Skeletal muscle satellite cell (primary cell): ENCODE measurements at regions not wholly inside any gene's neighbourhood (a gene's known extent, or its start where the extent isn't known, plus 50 kb on each side); places are given as distances from the start of the nearest gene placed in this dataset.
A peak's percentile ranks its signal among the peaks of the same experiment; 100 is the strongest.
"Not testable (repeated sequence)": the region's sequence is repeated elsewhere in the genome, so short reads cannot be mapped to it uniquely, and the experiment has no call there.

ENCODE experiments used
- H3K27me3 ChIP-seq: 2 replicates; pipeline ENCODE4 v1.7.0; 2013; ENCODE audit warnings: low read length; ENCODE audit not compliant: control insufficient read depth, insufficient read depth
- H3K36me3 ChIP-seq: 2 replicates; pipeline ENCODE4 v1.7.0; 2013; ENCODE audit warnings: mild to moderate bottlenecking, control low read depth, low read length; ENCODE audit not compliant: insufficient read depth
- H3K4me1 ChIP-seq: 2 replicates; pipeline ENCODE4 v1.7.0; 2013; ENCODE audit warnings: low read length; ENCODE audit not compliant: control insufficient read depth, insufficient read depth
- H3K4me2 ChIP-seq: 2 replicates; pipeline ENCODE4 v1.7.0; 2013; ENCODE audit warnings: mild to moderate bottlenecking, low read length
- H3K4me3 ChIP-seq: 2 replicates; pipeline ENCODE4 v1.7.0; 2013; ENCODE audit warnings: low read length
- H3K9ac ChIP-seq: 2 replicates; pipeline ENCODE4 v1.7.0; 2013; ENCODE audit warnings: mild to moderate bottlenecking, low read depth, low read length, moderate library complexity
- H3K9me3 ChIP-seq: replicated peaks from 2 replicates; pipeline ENCODE4 v1.7.0; 2013; ENCODE audit warnings: mild to moderate bottlenecking, control low read depth, low read length

DNA sequence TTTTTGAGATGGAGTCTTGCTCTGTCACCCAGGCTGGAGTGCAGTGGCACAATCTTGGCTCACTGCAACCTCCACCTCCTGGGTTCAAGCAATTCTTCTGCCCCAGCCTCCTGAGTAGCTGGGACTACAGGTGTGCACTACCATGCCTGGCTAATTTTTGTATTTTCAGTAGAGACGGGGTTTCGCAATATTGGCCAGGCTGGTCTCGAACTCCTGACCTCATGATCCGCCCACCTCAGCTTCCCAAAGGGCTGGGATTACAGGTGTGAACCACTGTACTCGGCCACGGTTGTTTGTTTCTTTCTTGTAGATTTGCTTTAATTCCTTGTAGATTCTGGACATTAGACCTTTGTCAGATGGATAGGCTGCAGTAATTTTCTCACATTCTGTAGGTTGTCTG lies 278.5 kb upstream of the FAT1 start:
- H3K4me2 ChIP-seq, H3K4me3 ChIP-seq, H3K36me3 ChIP-seq, H3K9ac ChIP-seq, H3K27me3 ChIP-seq, H3K9me3 ChIP-seq, H3K4me1 ChIP-seq: not testable (repeated sequence)

DNA sequence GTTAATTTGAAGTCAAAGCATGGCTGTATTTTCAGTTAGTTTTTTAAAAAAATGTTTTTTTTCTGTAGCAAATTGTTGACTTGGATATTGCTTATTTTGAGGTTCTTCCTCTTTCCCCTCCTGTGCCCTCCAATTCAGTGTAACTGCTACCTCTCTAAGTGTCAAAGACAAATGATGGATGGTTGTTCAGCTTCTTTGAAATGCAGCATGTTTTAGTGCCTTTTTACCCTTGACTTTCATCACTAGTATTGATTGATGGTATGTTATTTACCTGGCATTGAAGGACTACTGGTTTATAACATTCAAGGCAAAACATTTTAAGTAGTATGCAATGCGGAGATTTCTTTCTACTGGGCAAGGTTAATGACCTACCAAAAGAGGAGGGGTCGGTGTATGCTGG lies 281.0 kb upstream of the FAT1 start:
- Histone ChIP-seq H3K4me2 (no peak overlapping the region), H3K27me3 (no peaks in the 10 kb centered on the region), H3K4me3 (no peak overlapping the region), H3K4me1 (no peaks in the 10 kb centered on the region), H3K9me3 (no peaks in the 10 kb centered on the region), H3K9ac (no peak overlapping the region), H3K36me3 (no peaks in the 10 kb centered on the region)

DNA sequence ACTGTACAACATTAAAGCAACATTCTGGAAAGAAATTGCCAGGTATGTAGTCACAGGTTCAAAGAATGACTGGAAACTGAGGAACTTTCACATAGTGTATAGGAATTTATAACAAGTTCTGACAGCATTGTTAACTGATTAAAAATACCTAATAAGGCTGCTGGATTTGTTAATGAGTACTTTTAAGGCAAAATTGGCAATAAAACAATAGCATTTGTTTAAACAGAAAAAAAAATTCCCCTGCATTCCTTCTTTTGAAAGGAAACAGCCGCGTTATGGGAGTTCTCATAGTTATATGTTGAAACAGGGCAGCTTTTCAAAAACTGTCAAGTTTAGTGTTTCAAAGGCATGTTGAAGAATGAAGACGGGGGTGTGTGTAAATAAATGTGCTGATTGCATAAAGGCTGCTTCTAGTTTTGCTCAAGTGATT lies 282.5 kb upstream of the FAT1 start:
- Histone ChIP-seq H3K27me3 (no peaks in the 10 kb centered on the region), H3K36me3 (no peaks in the 10 kb centered on the region), H3K4me2 (no peak overlapping the region), H3K9ac (no peak overlapping the region), H3K4me1 (no peaks in the 10 kb centered on the region), H3K4me3 (no peak overlapping the region), H3K9me3 (no peaks in the 10 kb centered on the region)

DNA sequence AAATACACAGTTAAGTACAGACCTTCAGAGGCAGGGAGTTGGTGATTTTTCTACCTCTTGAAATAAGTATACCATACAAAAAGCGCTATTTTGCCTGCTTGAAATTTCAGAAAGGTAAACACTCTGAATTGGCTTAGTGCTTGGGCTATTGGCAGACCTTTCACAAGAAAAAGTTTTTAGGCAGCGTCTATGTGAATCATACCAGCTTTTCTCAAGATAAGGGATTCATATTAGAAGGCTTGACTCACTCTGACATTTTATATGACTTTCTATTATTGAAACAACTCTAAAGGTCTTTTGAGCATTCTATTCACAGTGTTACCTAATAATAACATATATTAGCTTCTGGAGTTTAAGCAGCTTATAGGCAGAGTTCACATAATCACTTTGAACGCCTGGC lies 286.4 kb upstream of the FAT1 start:
- Histone ChIP-seq H3K4me1 (no peaks in the 10 kb centered on the region), H3K9ac (no peak overlapping the region), H3K4me2 (no peak overlapping the region), H3K36me3 (no peaks in the 10 kb centered on the region), H3K4me3 (no peak overlapping the region), H3K27me3 (no peaks in the 10 kb centered on the region), H3K9me3 (no peaks in the 10 kb centered on the region)

DNA sequence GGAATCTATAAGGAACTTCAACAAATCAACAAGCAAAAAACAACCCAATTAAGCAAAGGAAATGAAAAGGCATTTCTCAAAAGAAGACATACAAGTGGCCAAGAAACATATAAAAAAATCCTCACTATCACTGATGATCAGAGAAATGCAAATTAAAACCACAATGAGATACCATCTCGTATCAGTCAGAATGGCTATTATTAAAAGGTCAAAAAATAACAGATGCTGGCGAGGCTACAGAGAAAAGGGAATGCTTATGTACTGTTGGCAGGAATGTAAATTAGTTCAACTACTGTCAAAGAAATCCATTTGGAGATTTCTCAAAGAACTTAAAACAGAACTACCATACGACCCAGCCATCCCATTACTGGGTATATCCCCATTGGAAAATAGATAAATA lies 292.4 kb upstream of the FAT1 start:
- H3K4me1 ChIP-seq, result no peaks in the 10 kb centered on the region
- no peaks in the 10 kb centered on the region for H3K36me3 ChIP-seq
- no peak overlapping the region for H3K4me3 ChIP-seq
- no peaks in the 10 kb centered on the region for H3K9me3 ChIP-seq
- no peaks in the 10 kb centered on the region for H3K27me3 ChIP-seq
- no peak overlapping the region for H3K4me2 ChIP-seq
- no peak overlapping the region for H3K9ac ChIP-seq

DNA sequence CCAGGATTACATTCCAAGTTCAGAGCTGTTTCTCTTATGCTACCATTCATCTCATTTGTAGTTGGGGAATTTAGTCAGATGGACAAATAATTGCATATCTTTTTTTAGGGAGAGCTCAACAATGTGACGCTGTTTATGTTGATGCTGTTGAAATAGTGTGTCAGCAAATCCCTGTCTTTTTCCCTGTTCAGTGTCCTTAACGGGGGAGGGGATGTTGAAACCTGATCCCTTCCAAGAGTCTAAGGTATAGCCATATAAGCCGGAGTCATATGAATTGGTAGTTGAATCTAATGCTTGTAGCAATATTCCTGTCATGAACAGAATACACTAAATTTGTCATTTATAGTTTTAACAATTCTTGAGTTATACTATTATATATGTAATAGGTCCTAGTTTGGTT lies 293.5 kb upstream of the FAT1 start:
- no peaks in the 10 kb centered on the region for H3K27me3 ChIP-seq
- no peak overlapping the region for H3K9ac ChIP-seq
- H3K9me3 ChIP-seq, result no peaks in the 10 kb centered on the region
- no peak overlapping the region for H3K4me2 ChIP-seq
- H3K36me3 ChIP-seq, result no peaks in the 10 kb centered on the region
- no peaks in the 10 kb centered on the region for H3K4me1 ChIP-seq
- H3K4me3 ChIP-seq, result no peak overlapping the region

DNA sequence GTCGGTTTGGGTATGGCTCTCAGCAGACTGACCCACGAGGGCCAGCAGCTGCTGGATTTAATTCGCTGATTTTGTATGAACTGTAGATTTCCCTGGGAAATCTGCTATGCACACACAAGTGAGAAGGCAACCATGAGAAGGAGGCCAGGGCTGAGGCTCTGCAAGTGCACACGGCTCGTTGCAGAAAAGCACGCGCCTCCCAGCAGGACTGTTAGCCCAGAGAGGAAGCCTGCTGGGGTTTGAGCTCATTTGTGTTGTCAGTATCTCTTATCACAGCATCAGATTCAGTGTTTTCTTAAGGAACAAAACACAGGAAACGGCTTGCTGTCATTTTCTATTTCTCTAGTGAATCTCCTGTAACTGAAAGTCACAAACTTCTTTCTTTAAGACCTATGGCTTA lies 296.2 kb upstream of the FAT1 start:
- no peaks in the 10 kb centered on the region for H3K36me3 ChIP-seq
- H3K27me3 ChIP-seq, result no peaks in the 10 kb centered on the region
- no peak overlapping the region for H3K9ac ChIP-seq
- no peaks in the 10 kb centered on the region for H3K4me1 ChIP-seq
- no peak overlapping the region for H3K4me2 ChIP-seq
- H3K9me3 ChIP-seq, result no peaks in the 10 kb centered on the region
- no peak overlapping the region for H3K4me3 ChIP-seq

DNA sequence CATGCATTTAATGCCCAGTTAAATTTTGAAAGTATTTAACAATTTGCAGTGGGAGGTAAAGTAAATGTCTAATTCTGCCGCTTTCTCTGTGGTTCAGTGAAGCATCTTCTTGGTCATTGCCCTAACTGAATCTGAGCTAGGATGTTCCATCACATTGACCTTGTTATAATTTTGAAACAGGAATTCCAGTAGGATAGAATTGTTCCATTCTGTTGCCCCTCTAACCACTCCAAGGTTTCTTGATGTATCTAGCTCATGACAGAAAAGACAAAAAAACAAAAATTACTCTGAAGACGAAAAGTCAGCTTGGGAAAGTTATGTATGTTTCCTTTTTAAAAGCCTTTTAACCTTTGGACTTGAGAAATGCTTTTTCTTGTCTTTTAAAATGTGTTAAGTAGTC lies 297.0 kb upstream of the FAT1 start:
- Histone ChIP-seq H3K27me3 (no peaks in the 10 kb centered on the region), H3K9me3 (no peaks in the 10 kb centered on the region), H3K4me2 (no peak overlapping the region), H3K9ac (no peak overlapping the region), H3K36me3 (no peaks in the 10 kb centered on the region), H3K4me1 (no peaks in the 10 kb centered on the region), H3K4me3 (no peak overlapping the region)

DNA sequence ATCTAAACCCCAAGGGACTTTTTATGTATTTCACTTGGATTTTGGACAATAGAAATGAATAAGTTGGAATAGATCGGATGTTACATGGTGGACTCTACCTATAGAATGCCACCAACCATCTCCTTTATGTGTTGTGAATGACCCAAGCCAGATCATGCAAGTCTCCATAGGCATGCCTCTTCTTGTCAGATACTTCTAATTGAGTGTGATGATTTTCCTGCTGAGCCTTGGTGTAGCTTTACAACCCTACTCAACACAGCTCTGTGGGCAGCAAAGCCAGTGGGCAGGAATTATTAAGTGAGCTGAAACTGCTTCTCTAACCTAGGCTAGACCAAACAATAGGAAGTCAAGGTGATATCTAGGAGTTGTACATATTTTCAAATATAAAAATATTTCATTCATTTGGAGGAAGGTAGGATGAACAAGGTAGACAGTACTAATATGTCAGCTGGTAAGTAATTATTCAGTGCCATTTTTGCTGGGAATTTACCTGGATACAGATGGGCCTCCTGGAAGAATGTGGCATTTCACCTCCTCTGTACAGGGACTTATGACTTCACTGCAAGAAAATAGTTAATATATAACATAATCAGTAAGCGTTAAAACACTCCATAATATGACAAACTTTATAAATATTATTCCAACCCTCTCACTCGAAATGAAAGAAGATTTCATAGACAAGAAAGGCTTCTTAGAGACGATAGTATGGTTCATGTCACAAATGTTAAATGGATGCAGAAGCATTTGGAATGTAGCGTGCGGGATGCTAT lies 298.0 kb upstream of the FAT1 start:
- no peaks in the 10 kb centered on the region for H3K36me3 ChIP-seq
- H3K9ac ChIP-seq, result no peak overlapping the region
- H3K4me1 ChIP-seq, result no peaks in the 10 kb centered on the region
- H3K9me3 ChIP-seq, result no peaks in the 10 kb centered on the region
- H3K4me3 ChIP-seq, result no peak overlapping the region
- H3K4me2 ChIP-seq, result no peak overlapping the region
- H3K27me3 ChIP-seq, result no peaks in the 10 kb centered on the region

DNA sequence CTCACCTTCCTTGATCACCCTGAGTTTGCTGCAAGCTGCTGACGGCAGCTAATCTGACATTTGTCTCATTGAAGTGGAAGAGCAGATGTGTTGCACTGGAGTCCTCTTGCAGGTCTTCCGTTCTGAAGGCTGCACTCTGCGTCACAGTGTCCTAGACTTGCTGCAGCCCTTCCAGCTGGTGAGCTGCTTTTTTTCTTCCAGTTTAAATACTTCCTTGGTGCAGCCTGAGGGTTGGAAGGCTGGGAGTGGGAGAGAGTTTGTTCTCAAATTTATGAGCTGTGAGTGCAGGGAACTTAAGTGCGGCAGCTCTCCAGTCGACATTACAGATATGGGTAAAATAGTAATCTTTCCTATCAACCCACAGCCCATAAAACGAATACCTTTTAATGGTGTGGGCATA lies 303.6 kb upstream of the FAT1 start:
- H3K9ac ChIP-seq, result no peak overlapping the region
- peak overlapping the region; percentile 10 for H3K4me2 ChIP-seq
- no peaks in the 10 kb centered on the region for H3K36me3 ChIP-seq
- no peaks in the 10 kb centered on the region for H3K9me3 ChIP-seq
- no peak overlapping the region for H3K4me3 ChIP-seq
- H3K27me3 ChIP-seq, result no peaks in the 10 kb centered on the region
- no peaks in the 10 kb centered on the region for H3K4me1 ChIP-seq

DNA sequence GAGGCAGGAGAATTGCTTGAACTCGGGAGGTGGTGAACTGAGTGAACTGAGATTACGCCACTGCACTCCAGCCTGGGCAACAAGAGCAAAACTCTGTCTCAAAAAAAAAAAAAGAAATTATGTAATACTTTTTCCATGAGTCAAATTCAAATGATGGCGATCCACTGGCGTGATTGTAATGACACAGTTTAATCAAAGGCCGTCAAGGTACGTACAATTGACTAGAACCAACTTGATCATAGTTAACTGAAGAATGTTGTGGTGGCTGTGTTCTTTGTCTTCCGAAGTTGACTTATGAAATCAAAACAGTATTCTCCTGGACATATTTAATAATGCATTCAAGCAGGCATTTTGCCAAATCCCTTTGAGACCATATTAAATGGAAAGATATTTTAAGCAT lies 318.6 kb upstream of the FAT1 start:
- H3K4me3 ChIP-seq, result no peak overlapping the region
- H3K9ac ChIP-seq, result no peak overlapping the region
- H3K36me3 ChIP-seq, result no peaks in the 10 kb centered on the region
- H3K9me3 ChIP-seq, result no peaks in the 10 kb centered on the region
- H3K4me1 ChIP-seq, result no peaks in the 10 kb centered on the region
- H3K27me3 ChIP-seq, result no peaks in the 10 kb centered on the region
- H3K4me2 ChIP-seq, result no peak overlapping the region

DNA sequence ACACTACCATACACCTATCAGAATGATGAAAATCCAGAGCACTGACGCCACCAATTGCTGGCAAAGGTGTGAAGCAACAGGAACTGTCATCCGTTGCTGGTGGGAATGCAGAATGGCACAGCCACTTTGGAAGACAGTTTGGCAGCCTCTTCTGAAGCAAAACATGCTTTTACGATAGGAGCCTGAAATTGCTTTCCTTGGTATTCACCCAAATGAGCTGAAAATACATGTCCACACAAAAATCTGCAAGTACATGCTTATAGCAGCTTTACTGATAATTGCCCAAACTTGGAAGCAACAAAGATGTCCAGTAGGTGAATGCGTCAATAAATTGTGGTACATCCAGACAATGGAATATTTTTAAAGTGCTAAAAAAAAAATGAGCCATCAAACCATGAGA lies 322.8 kb upstream of the FAT1 start:
- Histone ChIP-seq H3K27me3 (no peaks in the 10 kb centered on the region), H3K9me3 (no peaks in the 10 kb centered on the region), H3K36me3 (no peaks in the 10 kb centered on the region), H3K4me2 (no peak overlapping the region), H3K9ac (no peak overlapping the region), H3K4me1 (no peaks in the 10 kb centered on the region), H3K4me3 (no peak overlapping the region)
